ENCODE measurements at regions not wholly inside any gene's neighbourhood (a gene's known extent, or its start where the extent isn't known, plus 50 kb on each side); places are given as distances from the start of the nearest gene placed in this dataset.
A peak's percentile ranks its signal among the peaks of the same experiment; 100 is the strongest.

DNA sequence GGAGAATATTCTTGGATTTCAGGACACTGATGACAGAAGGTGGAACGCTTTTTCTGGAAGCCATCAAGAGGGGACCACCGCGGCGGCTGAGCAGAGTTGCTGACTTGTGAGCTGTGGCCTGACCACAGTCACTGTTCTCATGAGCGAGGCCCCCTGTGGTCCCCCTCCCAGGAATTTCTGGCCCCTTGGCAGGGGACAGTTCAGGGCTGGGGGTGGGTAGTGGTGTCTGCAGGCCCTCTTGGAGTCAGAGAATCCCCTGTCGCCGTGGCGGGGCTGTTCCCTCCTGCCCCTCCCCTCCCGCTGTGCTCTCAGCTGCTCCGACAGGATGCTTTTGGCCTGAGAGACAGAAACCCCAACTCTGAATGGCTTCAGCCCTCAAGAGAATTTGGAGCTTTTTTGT is 292.0 kb downstream of the SEC14L1 start (continued):
- TF ChIP-seq SMAD3 (CRISPR knock-in tag; IDR thresholded peaks at IDR 0.05; ENCODE audit: borderline replicate concordance) (no peak), OVOL2 (CRISPR knock-in tag; IDR thresholded peaks at IDR 0.05; ENCODE audit: borderline replicate concordance) (no peak), CBFB (CRISPR knock-in tag; IDR thresholded peaks at IDR 0.05; ENCODE audit: low read depth) (no peak)
- TF ChIP-seq, protein P1, sequence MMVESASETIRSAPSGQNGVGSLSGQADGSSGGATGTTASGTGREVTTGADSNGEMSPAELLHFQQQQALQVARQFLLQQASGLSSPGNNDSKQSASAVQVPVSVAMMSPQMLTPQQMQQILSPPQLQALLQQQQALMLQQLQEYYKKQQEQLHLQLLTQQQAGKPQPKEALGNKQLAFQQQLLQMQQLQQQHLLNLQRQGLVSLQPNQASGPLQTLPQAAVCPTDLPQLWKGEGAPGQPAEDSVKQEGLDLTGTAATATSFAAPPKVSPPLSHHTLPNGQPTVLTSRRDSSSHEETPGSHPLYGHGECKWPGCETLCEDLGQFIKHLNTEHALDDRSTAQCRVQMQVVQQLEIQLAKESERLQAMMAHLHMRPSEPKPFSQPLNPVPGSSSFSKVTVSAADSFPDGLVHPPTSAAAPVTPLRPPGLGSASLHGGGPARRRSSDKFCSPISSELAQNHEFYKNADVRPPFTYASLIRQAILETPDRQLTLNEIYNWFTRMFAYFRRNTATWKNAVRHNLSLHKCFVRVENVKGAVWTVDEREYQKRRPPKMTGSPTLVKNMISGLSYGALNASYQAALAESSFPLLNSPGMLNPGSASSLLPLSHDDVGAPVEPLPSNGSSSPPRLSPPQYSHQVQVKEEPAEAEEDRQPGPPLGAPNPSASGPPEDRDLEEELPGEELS (CRISPR knock-in tag; IDR thresholded peaks at IDR 0.05): no peak

GRCh38 chr17:77433385-77434135 is 292.8 kb downstream of the SEC14L1 start:
- Mint-ChIP-seq H3K4me1 (peaks cover 78% of the 10 kb centered on the region), H3K27me3 (ENCODE audit: low read depth) (no peaks in the 10 kb centered on the region), H3K9me3 (no peaks in the 10 kb centered on the region), H3K27ac (no peak overlapping the region; the same call in 1 of the 2 replicates), H3K36me3 (no peaks in the 10 kb centered on the region), H3K4me3 (no peak overlapping the region)
- DNase-seq (ENCODE audit: low spot score) (no peak), ATAC-seq (no peak)
- TF ChIP-seq MXD4 (CRISPR knock-in tag; IDR thresholded peaks at IDR 0.05; ENCODE audit: borderline replicate concordance) (no peak), GRHL2 (CRISPR knock-in tag; IDR thresholded peaks at IDR 0.05; ENCODE audit: insufficient replicate concordance, severe bottlenecking) (no peak), HMGA2 (CRISPR knock-in tag; IDR thresholded peaks at IDR 0.05) (no peak), CREB1 (CRISPR knock-in tag; IDR thresholded peaks at IDR 0.05) (no peak), SP1 (CRISPR knock-in tag; conservative IDR thresholded peaks at IDR 0.05) (no peak), GABPB1 (CRISPR knock-in tag; IDR thresholded peaks at IDR 0.05) (no peak), ZNF396 (CRISPR knock-in tag; IDR thresholded peaks at IDR 0.05; ENCODE audit: borderline replicate concordance) (no peak), TP53 (CRISPR knock-in tag; IDR thresholded peaks at IDR 0.05) (no peak), ATF3 (CRISPR knock-in tag; conservative IDR thresholded peaks at IDR 0.05) (no peak)
- TF ChIP-seq, protein P2, sequence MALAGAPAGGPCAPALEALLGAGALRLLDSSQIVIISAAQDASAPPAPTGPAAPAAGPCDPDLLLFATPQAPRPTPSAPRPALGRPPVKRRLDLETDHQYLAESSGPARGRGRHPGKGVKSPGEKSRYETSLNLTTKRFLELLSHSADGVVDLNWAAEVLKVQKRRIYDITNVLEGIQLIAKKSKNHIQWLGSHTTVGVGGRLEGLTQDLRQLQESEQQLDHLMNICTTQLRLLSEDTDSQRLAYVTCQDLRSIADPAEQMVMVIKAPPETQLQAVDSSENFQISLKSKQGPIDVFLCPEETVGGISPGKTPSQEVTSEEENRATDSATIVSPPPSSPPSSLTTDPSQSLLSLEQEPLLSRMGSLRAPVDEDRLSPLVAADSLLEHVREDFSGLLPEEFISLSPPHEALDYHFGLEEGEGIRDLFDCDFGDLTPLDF (CRISPR knock-in tag; IDR thresholded peaks at IDR 0.05): no peak
- TF ChIP-seq, protein P3, sequence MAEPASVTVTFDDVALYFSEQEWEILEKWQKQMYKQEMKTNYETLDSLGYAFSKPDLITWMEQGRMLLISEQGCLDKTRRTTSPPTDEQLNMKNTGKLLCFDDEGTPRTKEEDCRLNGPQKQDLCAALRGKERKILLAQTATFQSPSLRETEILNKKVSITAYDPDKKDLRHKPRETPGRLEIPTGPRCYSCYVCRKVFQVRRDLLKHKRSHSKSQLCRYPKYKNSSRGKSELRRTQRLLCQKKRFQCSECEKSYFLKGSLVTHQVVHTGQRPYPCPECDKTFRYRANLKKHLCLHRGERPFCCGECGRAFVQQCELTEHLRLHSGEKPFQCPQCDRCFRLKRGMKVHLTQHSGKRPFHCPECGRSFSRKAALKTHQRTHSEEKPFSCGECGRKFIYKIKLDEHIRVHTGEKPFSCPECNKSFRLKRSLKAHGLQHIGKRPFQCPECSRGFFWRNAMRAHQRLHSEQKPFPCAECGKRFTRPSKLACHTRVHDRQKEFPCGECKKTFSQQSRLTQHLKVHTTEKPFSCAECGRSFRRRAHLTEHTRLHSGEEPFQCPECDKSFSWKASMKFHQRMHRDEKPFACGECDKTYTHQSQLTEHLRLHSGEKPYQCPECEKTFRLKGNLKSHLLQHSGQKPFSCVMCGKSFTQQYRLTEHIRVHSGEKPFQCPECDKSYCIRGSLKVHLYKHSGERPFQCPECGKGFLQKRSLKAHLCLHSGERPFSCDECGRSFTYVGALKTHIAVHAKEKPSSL (CRISPR knock-in tag; conservative IDR thresholded peaks at IDR 0.05): no peak
- ChIA-PET POLR2A (no interaction called here), CTCF (interaction anchor here (0.6 to 2.4 kb wide), 7 partner anchors 10 to 138 kb away, joined by 3 to 8 read pairs (median 3); no protein-coding TSS in a partner anchor)

- TF ChIP-seq ERG (CRISPR knock-in tag; IDR thresholded peaks at IDR 0.05) (no peak), SOX15 (CRISPR knock-in tag; IDR thresholded peaks at IDR 0.05) (no peak), ATF1 (CRISPR knock-in tag; IDR thresholded peaks at IDR 0.05) (no peak), ESRRA (CRISPR knock-in tag; IDR thresholded peaks at IDR 0.05; ENCODE audit: borderline replicate concordance) (no peak), SP1 (CRISPR knock-in tag; conservative IDR thresholded peaks at IDR 0.05) (no peak), RORB (CRISPR knock-in tag; IDR thresholded peaks at IDR 0.05) (no peak)
- no peak for ATAC-seq
- Mint-ChIP-seq H3K27ac (peak overlapping the region; percentile 92; the same call in 1 of the 2 replicates), H3K4me3 (no peak overlapping the region), H3K27me3 (ENCODE audit: low read depth) (no peaks in the 10 kb centered on the region), H3K4me1 (peaks cover 80% of the 10 kb centered on the region), H3K36me3 (no peaks in the 10 kb centered on the region), H3K9me3 (no peaks in the 10 kb centered on the region)
- CTCF ChIA-PET: interaction anchor here (0.6 to 1.0 kb wide), 3 partner anchors 11 to 34 kb away, joined by 3 to 4 read pairs (median 3); no protein-coding TSS in a partner anchor
- POLR2A ChIA-PET: no interaction called here
- no peak for DNase-seq (ENCODE audit: low spot score)
Observed at GRCh38 chr17:77434136-77435114, 293.7 kb downstream of the SEC14L1 start.

Data from WTC11 (cell line).